B cell (primary cell): ENCODE measurements at regions not wholly inside any gene's neighbourhood (a gene's known extent, or its start where the extent isn't known, plus 50 kb on each side); places are given as distances from the start of the nearest gene placed in this dataset.

Experiments used
- EZH2 ChIP-seq: IDR thresholded peaks from 2 replicates; pipeline ENCODE4 v1.6.1; 2012; ENCODE audit warnings: borderline replicate concordance, low read depth, mild to moderate bottlenecking, moderate library complexity, low read length; ENCODE audit not compliant: insufficient read depth, poor library complexity, severe bottlenecking
- TF ChIP-seq, protein P1 (sequence below): fragments of 200-600 bp; IDR thresholded peaks from one replicate; pipeline ENCODE4 v1.8.0; 2022; ENCODE audit warnings: antibody characterized with exemption, mild to moderate bottlenecking

DNA sequence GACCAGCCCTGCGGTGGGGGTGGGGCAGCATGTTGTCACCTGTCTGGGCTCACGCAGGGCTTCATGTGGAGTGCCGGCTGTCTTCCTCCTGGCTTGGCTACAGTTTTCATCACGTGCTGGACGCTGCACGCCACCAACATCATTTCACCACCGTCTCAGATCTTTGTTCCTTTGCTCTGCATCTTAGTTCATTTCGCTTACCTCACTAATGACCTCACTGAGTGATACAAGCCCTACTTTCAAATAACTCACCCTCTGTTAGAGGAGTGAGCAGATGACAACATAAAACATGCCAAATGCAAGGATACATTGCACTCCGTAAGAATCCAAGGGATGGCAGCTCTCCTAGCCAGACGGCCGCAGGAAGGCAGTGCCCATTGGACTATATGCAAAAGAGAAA lies 527.5 kb downstream of the GALR1 start:
- TF ChIP-seq, protein P1, sequence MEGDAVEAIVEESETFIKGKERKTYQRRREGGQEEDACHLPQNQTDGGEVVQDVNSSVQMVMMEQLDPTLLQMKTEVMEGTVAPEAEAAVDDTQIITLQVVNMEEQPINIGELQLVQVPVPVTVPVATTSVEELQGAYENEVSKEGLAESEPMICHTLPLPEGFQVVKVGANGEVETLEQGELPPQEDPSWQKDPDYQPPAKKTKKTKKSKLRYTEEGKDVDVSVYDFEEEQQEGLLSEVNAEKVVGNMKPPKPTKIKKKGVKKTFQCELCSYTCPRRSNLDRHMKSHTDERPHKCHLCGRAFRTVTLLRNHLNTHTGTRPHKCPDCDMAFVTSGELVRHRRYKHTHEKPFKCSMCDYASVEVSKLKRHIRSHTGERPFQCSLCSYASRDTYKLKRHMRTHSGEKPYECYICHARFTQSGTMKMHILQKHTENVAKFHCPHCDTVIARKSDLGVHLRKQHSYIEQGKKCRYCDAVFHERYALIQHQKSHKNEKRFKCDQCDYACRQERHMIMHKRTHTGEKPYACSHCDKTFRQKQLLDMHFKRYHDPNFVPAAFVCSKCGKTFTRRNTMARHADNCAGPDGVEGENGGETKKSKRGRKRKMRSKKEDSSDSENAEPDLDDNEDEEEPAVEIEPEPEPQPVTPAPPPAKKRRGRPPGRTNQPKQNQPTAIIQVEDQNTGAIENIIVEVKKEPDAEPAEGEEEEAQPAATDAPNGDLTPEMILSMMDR = no peak
- no peak for TF ChIP-seq EZH2
